ENCODE measurements at regions not wholly inside any gene's neighbourhood (a gene's known extent, or its start where the extent isn't known, plus 50 kb on each side); places are given as distances from the start of the nearest gene placed in this dataset.

DNA sequence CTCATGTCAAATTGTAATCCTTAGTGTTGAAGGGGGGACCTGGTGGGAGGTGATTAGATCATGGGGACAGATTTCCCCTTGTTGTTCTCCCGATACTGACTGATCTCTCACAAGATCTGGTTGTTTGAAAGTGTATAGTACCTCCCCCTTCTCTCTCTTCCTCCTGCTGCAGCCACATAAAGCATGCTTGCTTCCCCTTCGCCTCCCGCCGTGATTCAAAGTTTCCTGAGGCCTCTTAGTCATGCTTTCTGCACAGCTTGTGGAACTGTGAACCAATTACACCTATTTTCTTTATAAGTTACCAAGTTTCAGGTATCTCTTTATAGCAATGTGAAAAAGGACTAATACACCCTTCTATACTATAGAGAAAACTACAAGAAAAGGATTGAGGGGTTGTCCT is 1170.5 kb upstream of the AGA start:
- TF ChIP-seq REST (IDR thresholded peaks at IDR 0.05; ENCODE audit: insufficient replicate concordance, low read depth) (no peak), POLR2AphosphoS5 (IDR thresholded peaks at IDR 0.05; ENCODE audit: low read depth) (no peak), GABPA (IDR thresholded peaks at IDR 0.05; ENCODE audit: low read depth) (no peak), CTCF (IDR thresholded peaks at IDR 0.05; ENCODE audit: insufficient read depth, low read length) (no peak), SPI1 (IDR thresholded peaks at IDR 0.05; ENCODE audit: borderline replicate concordance, low read depth) (no peak)
- no peak for DNase-seq (ENCODE audit: low read depth in 1 of 2, low spot score in 1 of 2)
- Histone ChIP-seq H3K4me3 (replicated peaks; ENCODE audit: insufficient read depth, low read length) (no peak overlapping the region), H3K27me3 (ENCODE audit: insufficient read depth, poor library complexity, severe bottlenecking) (no peaks in the 10 kb centered on the region), H3K27ac (replicated peaks) (no peak overlapping the region)

DNA sequence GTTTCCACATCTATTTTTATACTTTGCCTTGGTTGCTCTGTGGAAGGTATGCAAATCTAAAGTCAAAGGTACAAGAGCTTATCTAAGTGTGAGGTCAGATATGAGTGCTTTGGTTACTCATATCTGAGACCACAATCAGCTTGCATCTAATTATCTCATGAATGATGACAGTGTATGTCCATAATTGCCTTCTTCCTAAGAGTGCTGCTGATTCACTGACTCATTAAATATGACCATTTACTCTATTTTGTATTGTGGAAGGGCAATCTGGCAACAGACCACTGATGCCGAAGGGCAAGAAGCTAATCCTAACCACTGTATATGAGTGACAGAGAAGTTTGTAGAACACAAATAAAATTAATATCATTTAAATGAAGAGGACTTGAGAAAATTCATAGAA is 1190.2 kb upstream of the AGA start:
- DNase-seq (ENCODE audit: low read depth in 1 of 2, low spot score in 1 of 2): no peak
- TF ChIP-seq POLR2AphosphoS5 (IDR thresholded peaks at IDR 0.05; ENCODE audit: low read depth) (no peak), CTCF (IDR thresholded peaks at IDR 0.05; ENCODE audit: insufficient read depth, low read length) (no peak), GABPA (IDR thresholded peaks at IDR 0.05; ENCODE audit: low read depth) (no peak), SPI1 (IDR thresholded peaks at IDR 0.05; ENCODE audit: borderline replicate concordance, low read depth) (no peak), REST (IDR thresholded peaks at IDR 0.05; ENCODE audit: insufficient replicate concordance, low read depth) (no peak)
- Histone ChIP-seq H3K27me3 (ENCODE audit: insufficient read depth, poor library complexity, severe bottlenecking) (no peaks in the 10 kb centered on the region), H3K4me3 (replicated peaks; ENCODE audit: insufficient read depth, low read length) (no peak overlapping the region), H3K27ac (replicated peaks) (no peak overlapping the region)

GRCh38 chr4:178633263-178633662 is 1191.0 kb upstream of the AGA start:
- no peak overlapping the region for H3K27ac ChIP-seq (replicated peaks)
- TF ChIP-seq POLR2AphosphoS5 (IDR thresholded peaks at IDR 0.05; ENCODE audit: low read depth) (no peak), REST (IDR thresholded peaks at IDR 0.05; ENCODE audit: insufficient replicate concordance, low read depth) (no peak), SPI1 (IDR thresholded peaks at IDR 0.05; ENCODE audit: borderline replicate concordance, low read depth) (no peak), CTCF (IDR thresholded peaks at IDR 0.05; ENCODE audit: insufficient read depth, low read length) (no peak), GABPA (IDR thresholded peaks at IDR 0.05; ENCODE audit: low read depth) (no peak)
- no peaks in the 10 kb centered on the region for H3K27me3 ChIP-seq (ENCODE audit: insufficient read depth, poor library complexity, severe bottlenecking)
- H3K4me3 ChIP-seq (replicated peaks; ENCODE audit: insufficient read depth, low read length): no peak overlapping the region
- DNase-seq (ENCODE audit: low read depth in 1 of 2, low spot score in 1 of 2): no peak

Measured in HL-60 (cell line).